Prostate gland (tissue), 2 donors: ENCODE measurements at regions not wholly inside any gene's neighbourhood (a gene's known extent, or its start where the extent isn't known, plus 50 kb on each side); places are given as distances from the start of the nearest gene placed in this dataset.

Experiments
- POLR2AphosphoS5 ChIP-seq: sonication (generic); formaldehyde crosslinking; IDR thresholded peaks from one replicate; pipeline ENCODE4 v1.6.1; 2017; ENCODE audit warnings: antibody characterized with exemption
- TF ChIP-seq, protein P1 (sequence below), 4 experiments: fragments of 200-600 bp in 2 of 4; fragments of 450-650 bp in 2 of 4; sonication (generic) in 2 of 4; IDR thresholded peaks; 1 replicate in 3 of 4; 2 replicates in 1 of 4; pipeline ENCODE4 v1.5.1; 2016 to 2019; ENCODE audit warnings: antibody characterized with exemption in 4 of 4, mild to moderate bottlenecking in 2 of 4, moderate library complexity in 2 of 4

DNA sequence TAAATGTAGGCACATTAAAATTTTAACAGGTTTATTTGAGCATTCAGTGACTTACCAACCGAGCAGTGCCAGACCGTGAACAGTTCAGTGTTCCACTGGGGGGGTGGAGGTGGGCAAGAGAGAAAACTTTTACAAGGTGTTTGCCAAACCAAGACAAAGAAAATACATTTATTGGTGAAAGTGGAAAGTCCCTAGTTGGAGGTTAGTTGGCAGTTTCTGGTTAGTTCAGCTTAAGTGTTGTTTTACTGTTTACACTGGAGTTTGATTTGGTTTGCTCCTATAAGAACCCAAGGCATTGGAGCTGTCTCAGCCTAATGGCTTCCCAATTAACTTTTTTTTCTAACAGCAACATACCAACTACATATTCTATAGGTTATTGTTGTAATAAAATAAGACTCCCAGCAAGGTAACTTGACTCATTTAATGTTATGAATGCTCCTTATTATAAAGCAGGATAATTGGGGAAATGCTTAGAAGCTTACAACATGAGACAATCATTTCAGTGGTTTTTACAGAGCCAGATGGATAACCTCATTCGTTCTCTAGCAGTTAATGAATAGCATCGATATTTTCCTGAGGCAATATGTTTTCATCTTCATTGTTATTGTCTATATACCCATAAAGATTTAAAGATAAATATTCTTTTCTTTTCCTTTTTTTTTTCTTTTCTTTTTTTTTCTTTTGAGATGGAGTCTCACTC, 115.8 kb downstream of the ETNK1 start:
- TF ChIP-seq, protein P1, sequence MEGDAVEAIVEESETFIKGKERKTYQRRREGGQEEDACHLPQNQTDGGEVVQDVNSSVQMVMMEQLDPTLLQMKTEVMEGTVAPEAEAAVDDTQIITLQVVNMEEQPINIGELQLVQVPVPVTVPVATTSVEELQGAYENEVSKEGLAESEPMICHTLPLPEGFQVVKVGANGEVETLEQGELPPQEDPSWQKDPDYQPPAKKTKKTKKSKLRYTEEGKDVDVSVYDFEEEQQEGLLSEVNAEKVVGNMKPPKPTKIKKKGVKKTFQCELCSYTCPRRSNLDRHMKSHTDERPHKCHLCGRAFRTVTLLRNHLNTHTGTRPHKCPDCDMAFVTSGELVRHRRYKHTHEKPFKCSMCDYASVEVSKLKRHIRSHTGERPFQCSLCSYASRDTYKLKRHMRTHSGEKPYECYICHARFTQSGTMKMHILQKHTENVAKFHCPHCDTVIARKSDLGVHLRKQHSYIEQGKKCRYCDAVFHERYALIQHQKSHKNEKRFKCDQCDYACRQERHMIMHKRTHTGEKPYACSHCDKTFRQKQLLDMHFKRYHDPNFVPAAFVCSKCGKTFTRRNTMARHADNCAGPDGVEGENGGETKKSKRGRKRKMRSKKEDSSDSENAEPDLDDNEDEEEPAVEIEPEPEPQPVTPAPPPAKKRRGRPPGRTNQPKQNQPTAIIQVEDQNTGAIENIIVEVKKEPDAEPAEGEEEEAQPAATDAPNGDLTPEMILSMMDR (IDR thresholded peaks at IDR 0.05) = no peak
- TF ChIP-seq POLR2AphosphoS5 = no peak
